ENCODE measurements at regions not wholly inside any gene's neighbourhood (a gene's known extent, or its start where the extent isn't known, plus 50 kb on each side); places are given as distances from the start of the nearest gene placed in this dataset.

DNA sequence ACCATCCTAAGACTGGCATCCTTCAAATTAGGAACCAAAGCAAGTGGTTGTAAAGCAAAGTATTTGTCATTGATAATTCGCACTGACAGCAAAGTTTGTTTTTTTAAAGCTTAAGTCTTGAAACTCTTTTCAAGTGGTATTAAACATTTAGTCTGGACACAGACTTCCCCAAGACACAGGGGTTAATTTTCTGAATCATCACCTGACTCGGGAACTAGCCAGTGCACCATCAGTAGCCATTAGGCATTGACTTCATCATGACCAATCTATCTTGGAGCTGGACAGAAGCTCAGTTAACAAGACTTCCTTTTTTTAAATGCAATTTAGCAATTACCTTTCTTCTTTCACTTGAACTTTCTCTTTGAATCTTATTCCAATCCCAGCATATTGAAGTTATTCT, 210.6 kb downstream of the ZNF365 start:
- TF ChIP-seq CTCF (IDR thresholded peaks at IDR 0.05) = no peak
- TF ChIP-seq POLR2A (IDR thresholded peaks at IDR 0.05) = no peak

All from right lobe of liver (tissue), 4 donors.